Retinal pigment epithelial cell (primary cell): ENCODE measurements at regions not wholly inside any gene's neighbourhood (a gene's known extent, or its start where the extent isn't known, plus 50 kb on each side); places are given as distances from the start of the nearest gene placed in this dataset.
A peak's percentile ranks its signal among the peaks of the same experiment; 100 is the strongest.

Source experiments
- DNase-seq: peaks from one replicate; pipeline ENCODE4 v3.0.0-alpha.2; 2010; ENCODE audit warnings: low read depth
- H3K4me3 ChIP-seq: 2 replicates; pipeline ENCODE4 v1.5.1; 2011; ENCODE audit warnings: mild to moderate bottlenecking, low read length, control low read depth, moderate library complexity
- TF ChIP-seq, protein P1 (sequence below): conservative IDR thresholded peaks from 2 replicates; pipeline ENCODE4 v1.5.1; 2011; ENCODE audit warnings: low read depth, low read length, control low read depth, inconsistent platforms

DNA sequence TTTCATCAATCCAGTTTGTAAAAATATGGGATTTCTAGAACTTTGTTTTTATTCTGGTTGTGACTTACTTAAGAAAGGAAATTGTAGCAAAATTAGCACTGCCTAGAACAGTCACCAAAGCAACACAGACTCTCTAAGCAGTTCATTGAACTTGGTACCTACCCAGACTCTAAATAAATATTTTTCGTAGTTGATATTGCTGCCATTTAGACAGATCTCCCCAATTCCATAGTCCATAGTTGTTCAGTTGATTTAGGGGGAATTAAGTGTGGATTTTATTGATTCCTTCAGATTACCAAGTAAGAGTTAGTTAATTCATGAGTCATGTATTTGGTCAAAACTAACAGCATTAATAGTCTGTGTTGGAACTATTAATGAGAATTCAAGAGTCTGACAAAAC is 822.5 kb downstream of the DHX35 start:
- TF ChIP-seq, protein P1, sequence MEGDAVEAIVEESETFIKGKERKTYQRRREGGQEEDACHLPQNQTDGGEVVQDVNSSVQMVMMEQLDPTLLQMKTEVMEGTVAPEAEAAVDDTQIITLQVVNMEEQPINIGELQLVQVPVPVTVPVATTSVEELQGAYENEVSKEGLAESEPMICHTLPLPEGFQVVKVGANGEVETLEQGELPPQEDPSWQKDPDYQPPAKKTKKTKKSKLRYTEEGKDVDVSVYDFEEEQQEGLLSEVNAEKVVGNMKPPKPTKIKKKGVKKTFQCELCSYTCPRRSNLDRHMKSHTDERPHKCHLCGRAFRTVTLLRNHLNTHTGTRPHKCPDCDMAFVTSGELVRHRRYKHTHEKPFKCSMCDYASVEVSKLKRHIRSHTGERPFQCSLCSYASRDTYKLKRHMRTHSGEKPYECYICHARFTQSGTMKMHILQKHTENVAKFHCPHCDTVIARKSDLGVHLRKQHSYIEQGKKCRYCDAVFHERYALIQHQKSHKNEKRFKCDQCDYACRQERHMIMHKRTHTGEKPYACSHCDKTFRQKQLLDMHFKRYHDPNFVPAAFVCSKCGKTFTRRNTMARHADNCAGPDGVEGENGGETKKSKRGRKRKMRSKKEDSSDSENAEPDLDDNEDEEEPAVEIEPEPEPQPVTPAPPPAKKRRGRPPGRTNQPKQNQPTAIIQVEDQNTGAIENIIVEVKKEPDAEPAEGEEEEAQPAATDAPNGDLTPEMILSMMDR: no peak
- no peak overlapping the region for H3K4me3 ChIP-seq
- no peak for DNase-seq

DNA sequence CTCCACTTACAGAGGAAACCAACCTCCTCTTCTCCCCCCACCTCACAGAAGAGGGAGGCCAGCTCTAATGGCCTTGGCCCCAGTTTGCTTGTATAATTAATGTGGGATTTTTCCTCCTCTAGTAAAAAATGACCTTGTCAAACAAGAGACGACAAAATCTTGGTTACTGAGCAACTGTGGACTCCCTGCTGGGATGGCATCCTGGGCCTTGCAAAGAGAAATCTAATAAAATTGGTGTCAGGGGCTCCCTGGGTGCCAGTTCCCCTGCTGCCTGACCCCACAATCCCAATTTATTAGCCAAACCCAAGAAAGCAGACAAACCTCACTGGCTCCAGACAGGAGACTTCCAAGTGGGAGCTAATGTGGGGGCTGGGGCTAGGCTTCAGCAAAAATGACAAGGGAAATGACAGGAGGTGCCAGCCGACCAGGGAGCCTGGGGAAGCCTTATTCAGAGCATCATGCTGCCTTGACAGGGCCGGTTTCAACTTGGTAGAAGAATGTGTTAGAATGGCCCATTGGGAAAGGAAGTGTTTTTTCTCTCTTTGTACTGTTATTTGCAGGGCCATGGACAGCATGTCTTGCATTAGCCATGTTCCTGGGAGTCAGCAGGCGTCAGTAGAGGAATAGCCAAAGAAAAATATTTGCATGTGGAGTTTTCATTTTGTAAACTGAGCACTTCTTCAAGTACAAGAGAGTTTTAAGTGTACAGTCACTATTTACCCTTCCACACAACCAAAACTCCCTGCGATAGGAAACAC is 816.9 kb downstream of the DHX35 start:
- TF ChIP-seq, protein P1: no peak
- DNase-seq: no peak
- no peak overlapping the region for H3K4me3 ChIP-seq

DNA sequence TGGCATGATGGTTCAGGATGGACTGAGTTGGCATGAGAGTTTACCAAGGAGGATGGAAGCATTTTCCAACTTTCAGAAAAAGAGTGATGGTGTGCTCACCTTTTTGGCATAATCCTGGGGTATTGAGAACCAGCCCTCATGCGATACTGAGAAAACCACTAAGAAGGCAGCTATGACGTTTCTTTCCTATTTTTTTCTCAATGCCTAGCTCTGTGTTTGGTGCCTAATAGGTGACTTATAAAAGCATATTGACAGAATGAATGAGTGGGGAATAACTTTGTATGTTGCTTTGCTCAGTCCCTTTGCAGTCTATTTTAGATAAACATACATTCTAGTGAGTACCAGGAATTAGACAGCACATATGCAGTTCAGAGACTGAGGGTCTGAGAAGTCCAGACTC is 816.3 kb downstream of the DHX35 start:
- TF ChIP-seq, protein P1: no peak
- no peak overlapping the region for H3K4me3 ChIP-seq
- no peak for DNase-seq

DNA sequence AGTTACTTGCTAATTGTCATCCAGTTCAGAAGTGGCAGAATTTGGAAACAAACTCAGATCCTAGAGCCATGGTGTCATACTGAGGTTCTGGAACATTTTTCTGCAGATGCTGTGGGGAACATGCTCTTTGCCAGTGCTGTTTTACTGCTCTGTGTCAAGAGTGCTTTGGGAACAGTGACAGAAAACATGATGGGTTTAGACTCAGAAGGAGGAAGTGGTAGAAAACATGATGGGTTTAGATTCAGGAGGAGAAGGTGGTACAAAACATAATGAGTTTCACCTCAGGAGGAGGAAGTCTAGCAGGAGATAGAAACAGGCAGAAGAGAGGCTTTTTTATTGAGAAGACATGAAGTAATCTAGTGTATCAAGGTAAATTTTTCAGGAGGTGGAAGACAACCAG is 815.5 kb downstream of the DHX35 start:
- no peak for DNase-seq
- no peak overlapping the region for H3K4me3 ChIP-seq
- TF ChIP-seq, protein P1: no peak

DNA sequence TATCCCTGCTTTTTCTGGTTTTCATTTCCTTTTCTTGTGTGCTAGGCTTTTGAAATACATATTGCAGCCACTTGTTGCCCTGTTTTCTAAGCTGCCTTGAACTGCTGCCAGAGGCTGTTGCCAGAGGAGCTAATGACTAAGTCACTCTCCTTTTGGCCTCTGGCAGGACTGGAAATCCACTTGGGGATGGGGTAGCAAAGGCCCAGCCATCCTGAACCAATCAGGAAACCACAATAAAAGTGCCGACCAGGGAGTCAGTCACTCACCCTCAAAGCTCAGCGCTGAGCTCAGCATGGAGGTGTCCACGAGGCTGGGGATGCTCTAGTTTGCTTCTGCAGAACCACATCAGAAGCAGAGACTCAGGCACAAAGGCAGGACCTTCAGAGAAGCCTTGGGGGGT is 813.0 kb downstream of the DHX35 start:
- peak; percentile 7 for DNase-seq
- TF ChIP-seq, protein P1: no peak
- H3K4me3 ChIP-seq: no peak overlapping the region

DNA sequence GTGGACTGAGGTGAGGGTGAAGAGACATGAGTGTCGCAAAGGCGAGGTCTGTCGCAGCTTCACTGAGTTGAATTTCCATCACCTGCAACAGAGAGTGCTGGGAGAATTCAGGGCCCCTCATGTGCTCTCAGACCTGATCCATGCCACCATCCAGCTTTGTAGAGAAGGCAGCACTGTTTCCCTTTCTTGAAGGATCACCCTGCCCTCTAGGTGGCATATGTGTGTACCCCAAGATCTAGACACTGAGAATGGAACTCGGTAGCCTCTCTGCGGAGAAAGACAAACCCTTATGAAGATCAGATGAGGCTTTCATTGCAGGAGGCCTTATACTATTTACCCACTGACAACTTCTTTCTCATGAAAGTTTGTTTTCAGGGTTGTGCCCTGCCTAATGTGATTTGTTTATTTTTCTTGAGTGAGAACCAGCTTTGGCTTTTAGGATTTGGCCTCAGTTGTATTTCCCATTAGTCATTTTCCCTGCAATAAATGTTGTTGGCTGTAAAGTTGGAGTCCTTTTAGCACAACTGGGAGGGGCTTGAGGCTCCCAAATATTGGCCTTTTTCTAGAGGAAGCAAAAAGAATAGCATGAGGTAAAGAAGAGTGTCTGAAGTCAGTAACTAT is 811.3 kb downstream of the DHX35 start:
- TF ChIP-seq, protein P1: no peak
- no peak overlapping the region for H3K4me3 ChIP-seq
- no peak for DNase-seq

DNA sequence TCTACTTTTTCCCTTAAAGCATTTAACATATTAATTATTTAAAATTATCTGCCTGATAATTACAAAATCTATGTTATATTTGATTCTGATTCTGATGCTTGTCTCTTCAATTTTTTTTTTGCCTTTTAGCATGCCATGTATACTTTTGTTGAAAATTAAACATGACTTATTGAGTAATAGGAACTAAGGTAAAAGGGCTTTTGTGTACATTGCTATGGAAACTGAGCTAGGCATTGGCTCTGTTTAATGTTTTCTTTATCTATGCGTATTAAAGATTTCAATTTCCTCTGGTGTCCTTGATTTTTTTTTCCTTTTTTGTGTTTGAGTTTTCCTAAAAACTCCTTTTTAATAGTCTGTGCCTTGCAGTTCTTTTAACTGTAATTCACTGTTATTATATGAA is 805.2 kb downstream of the DHX35 start:
- no peak overlapping the region for H3K4me3 ChIP-seq
- DNase-seq: no peak
- TF ChIP-seq, protein P1: no peak
